SK-N-SH (cell line): ENCODE measurements at regions not wholly inside any gene's neighbourhood (a gene's known extent, or its start where the extent isn't known, plus 50 kb on each side); places are given as distances from the start of the nearest gene placed in this dataset.

Experiments
- CTCF ChIA-PET: fragments of 300-600, 350-600 bp; formaldehyde crosslinking; extraction: SDS; loops from one replicate; lab custom pipeline; 2021; lab: Yijun Ruan, JAX
- POLR2A ChIA-PET: fragments of 350-600 bp; sonication (Branson Sonifier 250); formaldehyde crosslinking; extraction: SDS; loops from one replicate; lab custom pipeline; 2020; ENCODE audit warnings: antibody characterized with exemption, inconsistent platforms; lab: Yijun Ruan, JAX
- DNase-seq: peaks from one replicate; pipeline ENCODE4 v3.0.0; 2012
- H2AFZ ChIP-seq: fragments of 200-600 bp; sonication (generic); 2 replicates; pipeline ENCODE4 v1.8.1; 2016; ENCODE audit warnings: antibody characterized with exemption, mild to moderate bottlenecking, low read depth
- H3F3A ChIP-seq: fragments of 200-600 bp; sonication (generic); replicated peaks from 2 replicates; pipeline ENCODE3; 2016; ENCODE audit warnings: antibody characterized with exemption, mild to moderate bottlenecking; ENCODE audit not compliant: insufficient read depth
- H3K27ac ChIP-seq, 2 experiments: fragments of 200-500 bp in 1 of 2; fragments of 200-600 bp in 1 of 2; sonication (Bioruptor generic) in 1 of 2; sonication (generic), shearing (Covaris generic) in 1 of 2; 2 replicates each; pipeline versions ENCODE4 v1.5.1 to v1.6.1; 2014 to 2016; ENCODE audit warnings: low read depth in 2 of 2, inconsistent platforms in 1 of 2, low read length in 1 of 2, mild to moderate bottlenecking in 1 of 2, mixed read lengths in 1 of 2
- H3K27me3 ChIP-seq: fragments of 200-600 bp; sonication (generic), shearing (Covaris generic); 2 replicates; pipeline ENCODE4 v1.6.1; 2016; ENCODE audit warnings: mixed run types; ENCODE audit not compliant: insufficient read depth
- H3K36me3 ChIP-seq, 2 experiments: fragments of 200-500 bp in 1 of 2; fragments of 200-600 bp in 1 of 2; sonication (Bioruptor generic) in 1 of 2; sonication (generic) in 1 of 2; replicated peaks in 1 of 2; 2 replicates each; pipeline versions ENCODE3 to v1.5.1; 2014 to 2016; ENCODE audit warnings: low read length in 1 of 2, mild to moderate bottlenecking in 1 of 2; ENCODE audit not compliant: insufficient read depth in 2 of 2, control insufficient read depth in 1 of 2
- H3K4me1 ChIP-seq, 2 experiments: fragments of 200-500 bp in 1 of 2; fragments of 200-600 bp in 1 of 2; sonication (Bioruptor generic) in 1 of 2; sonication (generic), shearing (Covaris generic) in 1 of 2; 2 replicates each; pipeline versions ENCODE4 v1.5.1 to v1.6.1; 2014 to 2016; ENCODE audit warnings: low read depth in 1 of 2, low read length in 1 of 2, mixed run types in 1 of 2; ENCODE audit not compliant: insufficient read depth in 2 of 2, control insufficient read depth in 1 of 2
- H3K4me2 ChIP-seq: fragments of 200-600 bp; sonication (generic), shearing (Covaris generic); 2 replicates; pipeline ENCODE4 v1.6.1; 2017; ENCODE audit warnings: mixed run types
- H3K4me3 ChIP-seq, 2 experiments: fragments of 200-500 bp in 1 of 2; fragments of 200-600 bp in 1 of 2; sonication (Bioruptor generic) in 1 of 2; sonication (generic), shearing (Covaris generic) in 1 of 2; 2 replicates each; pipeline versions ENCODE4 v1.5.1 to v1.8.1; 2014 to 2016; ENCODE audit warnings: low read depth in 2 of 2, inconsistent platforms in 1 of 2, low read length in 1 of 2, mild to moderate bottlenecking in 1 of 2, mixed read lengths in 1 of 2, moderate library complexity in 1 of 2
- H3K79me2 ChIP-seq: fragments of 200-600 bp; sonication (generic); 2 replicates; pipeline ENCODE4 v1.8.1; 2017; ENCODE audit warnings: mild to moderate bottlenecking; ENCODE audit not compliant: insufficient read depth
- H3K9ac ChIP-seq: fragments of 200-600 bp; sonication (generic); 2 replicates; pipeline ENCODE4 v1.6.1; 2017; ENCODE audit warnings: mixed run types
- H3K9me2 ChIP-seq: fragments of 200-600 bp; sonication (generic); 2 replicates; pipeline ENCODE4 v1.6.1; 2017; ENCODE audit warnings: mixed run types
- H3K9me3 ChIP-seq: fragments of 200-600 bp; sonication (generic); 2 replicates; pipeline ENCODE4 v1.6.1; 2017; ENCODE audit warnings: mixed run types, mild to moderate bottlenecking, moderate library complexity
- H4K20me1 ChIP-seq: fragments of 200-600 bp; sonication (generic); 2 replicates; pipeline ENCODE4 v1.6.1; 2017; ENCODE audit warnings: mild to moderate bottlenecking, mixed run types; ENCODE audit not compliant: insufficient read depth
- CTCF ChIP-seq: fragments of 200-600 bp; sonication (generic); IDR thresholded peaks from 2 replicates; pipeline ENCODE4 v1.6.1; 2017; ENCODE audit warnings: antibody characterized with exemption, mild to moderate bottlenecking, moderate library complexity
- EZH2phosphoT487 ChIP-seq: fragments of 200-600 bp; sonication (generic); IDR thresholded peaks from 2 replicates; pipeline ENCODE4 v1.6.1; 2017; ENCODE audit warnings: low read depth, mixed run types, mild to moderate bottlenecking, antibody characterized with exemption, moderate library complexity, borderline replicate concordance
- FOSL2 ChIP-seq: IDR thresholded peaks from 2 replicates; pipeline ENCODE4 v1.4.0; 2012; ENCODE audit warnings: low read depth, mild to moderate bottlenecking, moderate library complexity, borderline replicate concordance
- FOXM1 ChIP-seq: IDR thresholded peaks from 2 replicates; pipeline ENCODE4 v1.4.0; 2012; ENCODE audit warnings: low read depth, mild to moderate bottlenecking
- GATA2 ChIP-seq: sonication (generic); formaldehyde crosslinking; IDR thresholded peaks from 2 replicates; pipeline ENCODE4 v1.5.0; 2020; ENCODE audit warnings: mild to moderate bottlenecking, missing genetic modification reagents
- IRF3 ChIP-seq: fragments of 150-350 bp; IDR thresholded peaks from 2 replicates; pipeline ENCODE4 v1.6.1; 2016; ENCODE audit warnings: mild to moderate bottlenecking, low read depth, low read length
- JUND ChIP-seq: IDR thresholded peaks from 2 replicates; pipeline ENCODE4 v1.4.0; 2012
- NFIC ChIP-seq: IDR thresholded peaks from 2 replicates; pipeline ENCODE4 v1.4.0; 2012; ENCODE audit warnings: borderline replicate concordance
- RAD21 ChIP-seq: IDR thresholded peaks from 2 replicates; pipeline ENCODE4 v1.6.1; 2012; ENCODE audit warnings: mild to moderate bottlenecking, low read length
- REST ChIP-seq: IDR thresholded peaks from 2 replicates; pipeline ENCODE4 v1.6.1; 2012; ENCODE audit warnings: mild to moderate bottlenecking, low read depth, low read length, moderate library complexity
- SMC3 ChIP-seq: IDR thresholded peaks from 2 replicates; pipeline ENCODE4 v1.6.1; 2012; ENCODE audit warnings: low read depth, low read length, improper control_type of control experiment
- USF1 ChIP-seq: IDR thresholded peaks from 2 replicates; pipeline ENCODE4 v1.4.0; 2012; ENCODE audit warnings: low read depth, borderline replicate concordance
- USF2 ChIP-seq: fragments of 150-350 bp; IDR thresholded peaks from 2 replicates; pipeline ENCODE4 v1.6.1; 2017; ENCODE audit warnings: antibody characterized with exemption, low read length, low read depth, borderline replicate concordance
- ZBTB33 ChIP-seq: IDR thresholded peaks from 2 replicates; pipeline ENCODE4 v1.4.0; 2012; ENCODE audit warnings: low read depth, borderline replicate concordance
- WGBS: methylation state at CpG from one replicate; pipeline ENCODE4 v1.1.6; 2017; ENCODE audit warnings: low lambda C conversion rate; 5-methylcytosine and 5-hydroxymethylcytosine counted together

- Histone ChIP-seq H3K27me3 (no peaks in the 10 kb centered on the region), H4K20me1 (no peaks in the 10 kb centered on the region), H3K27ac (no peak overlapping the region), H3K79me2 (no peaks in the 10 kb centered on the region), H3K9me2 (no peaks in the 10 kb centered on the region), H3K9ac (no peak overlapping the region), H3F3A (no peaks in the 10 kb centered on the region), H3K36me3 (no peaks in the 10 kb centered on the region), H3K4me2 (no peak overlapping the region), H3K4me3 (no peak overlapping the region), H3K4me1 (peaks cover 7 to 25% of the 10 kb centered on the region in 2 experiments; a peak in 3 of 4 replicates), H3K9me3 (no peaks in the 10 kb centered on the region), H2AFZ (no peak overlapping the region)
- no peak for DNase-seq
- ChIA-PET CTCF (no interaction called here), POLR2A (no interaction called here)
- TF ChIP-seq FOSL2 = no peak
- TF ChIP-seq USF2 = no peak
- no peak for TF ChIP-seq EZH2phosphoT487
- TF ChIP-seq JUND = no peak
- no peak for TF ChIP-seq IRF3
- TF ChIP-seq NFIC = no peak
- TF ChIP-seq SMC3 = no peak
- no peak for TF ChIP-seq ZBTB33
- TF ChIP-seq RAD21 = no peak
- no peak for TF ChIP-seq USF1
- WGBS = 96% methylated on average over 8 of the region's 8 CpGs
Observed at GRCh38 chr2:47232738-47233415, 56.6 kb upstream of the CALM2 start.

GRCh38 chr2:47230418-47230817 is 54.1 kb upstream of the CALM2 start:
- no peak overlapping the region for H3K4me2 ChIP-seq
- ChIA-PET CTCF (interaction anchor here (0.9 to 1.9 kb wide), 3 partner anchors 9 to 42 kb away, joined by 3 to 4 read pairs (median 3); no protein-coding TSS in a partner anchor), POLR2A (interaction anchor here (1.0 kb wide), 1 partner anchor 91 kb away, joined by 3 read pairs; no protein-coding TSS in a partner anchor)
- H3K9ac ChIP-seq = no peak overlapping the region
- no peak for DNase-seq
- no peak overlapping the region for H2AFZ ChIP-seq
- H3K79me2 ChIP-seq = no peaks in the 10 kb centered on the region
- no peaks in the 10 kb centered on the region for H3K27me3 ChIP-seq
- no peak overlapping the region for H3K27ac ChIP-seq
- H3K9me3 ChIP-seq = no peaks in the 10 kb centered on the region
- no peaks in the 10 kb centered on the region for H3K9me2 ChIP-seq
- H3K4me3 ChIP-seq = no peak overlapping the region
- WGBS = 87% methylated on average over 3 of the region's 4 CpGs
- peaks cover 7 to 32% of the 10 kb centered on the region in 2 experiments for H3K4me1 ChIP-seq
- no peaks in the 10 kb centered on the region for H3F3A ChIP-seq
- no peaks in the 10 kb centered on the region for H4K20me1 ChIP-seq
- H3K36me3 ChIP-seq = no peaks in the 10 kb centered on the region
- no peak for TF ChIP-seq REST
- no peak for TF ChIP-seq GATA2 (CRISPR knock-in tag)
- no peak for TF ChIP-seq IRF3
- TF ChIP-seq CTCF = no peak
- TF ChIP-seq FOXM1 = no peak
